ENCODE measurements at regions not wholly inside any gene's neighbourhood (a gene's known extent, or its start where the extent isn't known, plus 50 kb on each side); places are given as distances from the start of the nearest gene placed in this dataset.

DNA sequence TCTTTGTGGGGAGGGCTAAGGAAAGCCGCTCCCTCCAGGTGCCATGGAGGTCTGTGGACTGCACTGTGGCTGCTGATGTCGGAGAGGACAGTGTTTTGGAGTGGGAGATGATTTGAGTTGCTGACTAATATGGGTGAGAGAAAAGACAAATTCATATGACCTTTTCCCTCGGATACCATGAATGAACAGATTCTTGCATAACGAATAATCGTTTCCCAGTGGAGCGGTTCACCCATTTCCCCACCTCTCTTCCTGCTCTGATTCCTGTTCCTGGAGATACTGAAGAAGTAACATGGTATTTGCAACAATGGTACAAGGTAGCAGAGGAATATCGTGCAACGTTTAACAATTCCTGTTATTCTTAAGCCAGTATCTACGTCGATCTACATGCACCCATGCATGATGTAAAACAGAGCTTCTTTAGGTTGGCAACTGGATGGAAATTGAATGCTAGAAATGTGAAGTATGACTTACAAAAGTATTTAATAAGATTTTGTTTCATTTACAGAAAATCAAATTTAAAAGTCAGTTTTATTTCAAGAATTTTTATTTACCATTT is 227.1 kb downstream of the TOMM20 start:
- H3K36me3 ChIP-seq (ENCODE audit: control insufficient read depth in 2 of 2, extremely low read depth in 1 of 2, insufficient read depth in 2 of 2, low read length in 2 of 2): no peaks in the 10 kb centered on the region
- H4K20me1 ChIP-seq (ENCODE audit: control insufficient read depth, extremely low read depth, insufficient read depth, low read length): no peaks in the 10 kb centered on the region
- no peak overlapping the region for H2AFZ ChIP-seq (ENCODE audit: control insufficient read depth, low read length)
- dilution Hi-C loops (cut with MboI; ENCODE audit: extremely low pct_ligation_motif_present, low sequenced_read_pairs): no loop called here
- no peaks in the 10 kb centered on the region for H3K27me3 ChIP-seq (ENCODE audit: control insufficient read depth, extremely low read depth, insufficient read depth, low read length)
- no peaks in the 10 kb centered on the region for H3K9me3 ChIP-seq (ENCODE audit: control insufficient read depth, low read depth, low read length)
- H3K79me2 ChIP-seq (ENCODE audit: control insufficient read depth, insufficient read depth, low read length): no peaks in the 10 kb centered on the region
- H3K9me1 ChIP-seq (ENCODE audit: control insufficient read depth, extremely low read depth, insufficient read depth, low read length): no peaks in the 10 kb centered on the region
- H3K4me2 ChIP-seq (ENCODE audit: control insufficient read depth, extremely low read depth, insufficient read depth, low read depth, low read length): no peak overlapping the region
- H3K4me3 ChIP-seq (ENCODE audit: control insufficient read depth in 2 of 3, extremely low read depth in 1 of 3, insufficient read depth in 2 of 3, low read depth in 1 of 3, low read length in 3 of 3): no peak overlapping the region
- no peaks in the 10 kb centered on the region for H3K4me1 ChIP-seq (ENCODE audit: control insufficient read depth, extremely low read depth, insufficient read depth, low read length)
- DNase-seq (ENCODE audit: low read depth, low spot score) (no peak), FAIRE-seq (no peak)
- no peak overlapping the region for H3K27ac ChIP-seq (ENCODE audit: control insufficient read depth, insufficient read depth, low read length)
- TF ChIP-seq, protein P1, sequence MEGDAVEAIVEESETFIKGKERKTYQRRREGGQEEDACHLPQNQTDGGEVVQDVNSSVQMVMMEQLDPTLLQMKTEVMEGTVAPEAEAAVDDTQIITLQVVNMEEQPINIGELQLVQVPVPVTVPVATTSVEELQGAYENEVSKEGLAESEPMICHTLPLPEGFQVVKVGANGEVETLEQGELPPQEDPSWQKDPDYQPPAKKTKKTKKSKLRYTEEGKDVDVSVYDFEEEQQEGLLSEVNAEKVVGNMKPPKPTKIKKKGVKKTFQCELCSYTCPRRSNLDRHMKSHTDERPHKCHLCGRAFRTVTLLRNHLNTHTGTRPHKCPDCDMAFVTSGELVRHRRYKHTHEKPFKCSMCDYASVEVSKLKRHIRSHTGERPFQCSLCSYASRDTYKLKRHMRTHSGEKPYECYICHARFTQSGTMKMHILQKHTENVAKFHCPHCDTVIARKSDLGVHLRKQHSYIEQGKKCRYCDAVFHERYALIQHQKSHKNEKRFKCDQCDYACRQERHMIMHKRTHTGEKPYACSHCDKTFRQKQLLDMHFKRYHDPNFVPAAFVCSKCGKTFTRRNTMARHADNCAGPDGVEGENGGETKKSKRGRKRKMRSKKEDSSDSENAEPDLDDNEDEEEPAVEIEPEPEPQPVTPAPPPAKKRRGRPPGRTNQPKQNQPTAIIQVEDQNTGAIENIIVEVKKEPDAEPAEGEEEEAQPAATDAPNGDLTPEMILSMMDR (optimal IDR thresholded peaks at IDR 0.05 in 1 of 3, IDR thresholded peaks at IDR 0.05 in 1 of 3, conservative IDR thresholded peaks at IDR 0.05 in 1 of 3; ENCODE audit: extremely low read depth in 1 of 3, insufficient read depth in 2 of 3, low read length in 3 of 3): no peak
- no peak for TF ChIP-seq EZH2 (IDR thresholded peaks at IDR 0.05; ENCODE audit: low read length)
- H3K9ac ChIP-seq (ENCODE audit: control insufficient read depth, extremely low read depth, insufficient read depth, low read length): no peak overlapping the region

DNA sequence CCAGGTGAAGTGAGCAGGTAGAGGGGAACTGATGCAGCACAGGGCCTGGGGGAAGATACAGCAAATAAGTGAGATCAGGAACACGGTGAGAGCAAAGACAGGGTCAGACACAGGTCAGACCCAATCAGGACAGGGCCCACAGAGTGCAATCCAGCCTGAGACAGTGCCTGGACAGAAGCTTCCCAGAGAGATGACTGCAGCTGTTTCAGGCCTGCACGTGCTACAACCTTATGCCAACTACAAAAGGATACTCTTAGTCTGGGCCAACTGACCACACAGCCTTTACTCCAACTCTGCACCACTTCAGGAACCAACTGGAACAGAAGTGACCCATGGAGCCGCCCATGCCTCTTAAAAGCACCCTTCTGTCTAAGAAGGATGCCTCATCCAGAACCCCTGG is 228.0 kb downstream of the TOMM20 start:
- no peaks in the 10 kb centered on the region for H3K4me1 ChIP-seq (ENCODE audit: control insufficient read depth, extremely low read depth, insufficient read depth, low read length)
- H3K4me3 ChIP-seq (ENCODE audit: control insufficient read depth in 2 of 3, extremely low read depth in 1 of 3, insufficient read depth in 2 of 3, low read depth in 1 of 3, low read length in 3 of 3): no peak overlapping the region
- H3K27me3 ChIP-seq (ENCODE audit: control insufficient read depth, extremely low read depth, insufficient read depth, low read length): no peaks in the 10 kb centered on the region
- no peaks in the 10 kb centered on the region for H3K9me3 ChIP-seq (ENCODE audit: control insufficient read depth, low read depth, low read length)
- dilution Hi-C loops (cut with MboI; ENCODE audit: extremely low pct_ligation_motif_present, low sequenced_read_pairs): no loop called here
- no peak overlapping the region for H2AFZ ChIP-seq (ENCODE audit: control insufficient read depth, low read length)
- H3K79me2 ChIP-seq (ENCODE audit: control insufficient read depth, insufficient read depth, low read length): no peaks in the 10 kb centered on the region
- TF ChIP-seq, protein P1 (optimal IDR thresholded peaks at IDR 0.05 in 1 of 3, IDR thresholded peaks at IDR 0.05 in 1 of 3, conservative IDR thresholded peaks at IDR 0.05 in 1 of 3; ENCODE audit: extremely low read depth in 1 of 3, insufficient read depth in 2 of 3, low read length in 3 of 3): no peak
- TF ChIP-seq EZH2 (IDR thresholded peaks at IDR 0.05; ENCODE audit: low read length): no peak
- DNase-seq (ENCODE audit: low read depth, low spot score) (no peak), FAIRE-seq (no peak)
- no peaks in the 10 kb centered on the region for H4K20me1 ChIP-seq (ENCODE audit: control insufficient read depth, extremely low read depth, insufficient read depth, low read length)
- H3K36me3 ChIP-seq (ENCODE audit: control insufficient read depth in 2 of 2, extremely low read depth in 1 of 2, insufficient read depth in 2 of 2, low read length in 2 of 2): no peaks in the 10 kb centered on the region
- H3K27ac ChIP-seq (ENCODE audit: control insufficient read depth, insufficient read depth, low read length): no peak overlapping the region
- no peaks in the 10 kb centered on the region for H3K9me1 ChIP-seq (ENCODE audit: control insufficient read depth, extremely low read depth, insufficient read depth, low read length)
- no peak overlapping the region for H3K4me2 ChIP-seq (ENCODE audit: control insufficient read depth, extremely low read depth, insufficient read depth, low read depth, low read length)
- no peak overlapping the region for H3K9ac ChIP-seq (ENCODE audit: control insufficient read depth, extremely low read depth, insufficient read depth, low read length)
